ENCODE measurements at regions not wholly inside any gene's neighbourhood (a gene's known extent, or its start where the extent isn't known, plus 50 kb on each side); places are given as distances from the start of the nearest gene placed in this dataset.

- DNase-seq (ENCODE audit: low spot score): no peak
- Mint-ChIP-seq H3K27me3 (ENCODE audit: low read depth) (no peaks in the 10 kb centered on the region), H3K36me3 (ENCODE audit: low read depth) (no peaks in the 10 kb centered on the region), H3K4me3 (ENCODE audit: unreplicated experiment) (no peak overlapping the region), H3K9me3 (ENCODE audit: low read depth) (no peaks in the 10 kb centered on the region), H3K27ac (ENCODE audit: unreplicated experiment) (no peak overlapping the region), H3K4me1 (ENCODE audit: low read depth) (peaks cover 9% of the 10 kb centered on the region)
- TF ChIP-seq CTCF (IDR thresholded peaks at IDR 0.05): no peak
Observed at GRCh38 chr7:116142374-116142773, 68.0 kb upstream of the TES start.

- H3K27me3 Mint-ChIP-seq (ENCODE audit: low read depth): no peaks in the 10 kb centered on the region
- no peak overlapping the region for H3K27ac Mint-ChIP-seq (ENCODE audit: unreplicated experiment)
- no peak overlapping the region for H3K4me3 Mint-ChIP-seq (ENCODE audit: unreplicated experiment)
- no peaks in the 10 kb centered on the region for H3K36me3 Mint-ChIP-seq (ENCODE audit: low read depth)
- peaks cover 9% of the 10 kb centered on the region for H3K4me1 Mint-ChIP-seq (ENCODE audit: low read depth)
- TF ChIP-seq CTCF (IDR thresholded peaks at IDR 0.05): no peak
- DNase-seq (ENCODE audit: low spot score): no peak
- H3K9me3 Mint-ChIP-seq (ENCODE audit: low read depth): no peaks in the 10 kb centered on the region
Observed at GRCh38 chr7:116142850-116143249, 67.5 kb upstream of the TES start.

GRCh38 chr7:116145245-116145852 lies 65.0 kb upstream of the TES start:
- TF ChIP-seq CTCF (IDR thresholded peaks at IDR 0.05): no peak
- Mint-ChIP-seq H3K4me1 (ENCODE audit: low read depth) (peaks cover under 1% of the 10 kb centered on the region), H3K27me3 (ENCODE audit: low read depth) (no peaks in the 10 kb centered on the region), H3K4me3 (ENCODE audit: unreplicated experiment) (no peak overlapping the region), H3K27ac (ENCODE audit: unreplicated experiment) (no peak overlapping the region), H3K36me3 (ENCODE audit: low read depth) (no peaks in the 10 kb centered on the region), H3K9me3 (ENCODE audit: low read depth) (no peaks in the 10 kb centered on the region)
- DNase-seq (ENCODE audit: low spot score): no peak

GRCh38 chr7:116148108-116148507 lies 62.2 kb upstream of the TES start:
- H3K27me3 Mint-ChIP-seq (ENCODE audit: low read depth): no peaks in the 10 kb centered on the region
- no peak for DNase-seq (ENCODE audit: low spot score)
- H3K9me3 Mint-ChIP-seq (ENCODE audit: low read depth): no peaks in the 10 kb centered on the region
- no peak for TF ChIP-seq CTCF (IDR thresholded peaks at IDR 0.05)
- peaks cover 2% of the 10 kb centered on the region for H3K4me1 Mint-ChIP-seq (ENCODE audit: low read depth)
- H3K27ac Mint-ChIP-seq (ENCODE audit: unreplicated experiment): no peak overlapping the region
- H3K4me3 Mint-ChIP-seq (ENCODE audit: unreplicated experiment): no peak overlapping the region
- H3K36me3 Mint-ChIP-seq (ENCODE audit: low read depth): no peaks in the 10 kb centered on the region

GRCh38 chr7:116148626-116149025 lies 61.7 kb upstream of the TES start:
- no peak overlapping the region for H3K27ac Mint-ChIP-seq (ENCODE audit: unreplicated experiment)
- no peak for DNase-seq (ENCODE audit: low spot score)
- peaks cover 2% of the 10 kb centered on the region for H3K4me1 Mint-ChIP-seq (ENCODE audit: low read depth)
- H3K9me3 Mint-ChIP-seq (ENCODE audit: low read depth): no peaks in the 10 kb centered on the region
- no peak for TF ChIP-seq CTCF (IDR thresholded peaks at IDR 0.05)
- no peaks in the 10 kb centered on the region for H3K27me3 Mint-ChIP-seq (ENCODE audit: low read depth)
- no peaks in the 10 kb centered on the region for H3K36me3 Mint-ChIP-seq (ENCODE audit: low read depth)
- no peak overlapping the region for H3K4me3 Mint-ChIP-seq (ENCODE audit: unreplicated experiment)

All from chondrocyte (in vitro differentiated cells).